Femur (tissue), 1 donor: ENCODE measurements at regions not wholly inside any gene's neighbourhood (a gene's known extent, or its start where the extent isn't known, plus 50 kb on each side); places are given as distances from the start of the nearest gene placed in this dataset.

Source experiments
- DNase-seq: peaks from one replicate; pipeline ENCODE4 v3.0.0-alpha.2; 2017

- DNase-seq, result no peak
These were observed 1314.1 kb upstream of the C9orf72 start for GRCh38 chr9:28887188-28887884.

- no peak for DNase-seq
These were observed 1315.5 kb upstream of the C9orf72 start for GRCh38 chr9:28888806-28889205.

DNA sequence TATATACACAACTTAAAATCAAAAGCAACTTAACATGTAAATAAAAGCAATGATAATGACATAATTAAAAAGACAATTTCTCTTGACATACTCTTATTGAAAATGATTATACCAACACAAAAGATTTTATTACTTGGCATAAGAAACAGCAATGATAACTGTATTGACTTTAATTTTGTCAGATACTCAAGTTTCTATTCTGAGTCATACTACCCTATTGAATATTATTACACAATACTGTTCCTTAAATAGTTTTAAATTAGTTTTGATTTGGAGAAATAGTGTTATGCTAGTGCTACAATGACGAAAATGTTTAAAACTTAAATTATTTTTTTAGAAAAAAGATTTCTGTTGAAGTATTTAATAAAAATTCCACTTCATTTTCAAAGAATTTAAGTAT, 1319.3 kb upstream of the C9orf72 start:
- no peak for DNase-seq

DNA sequence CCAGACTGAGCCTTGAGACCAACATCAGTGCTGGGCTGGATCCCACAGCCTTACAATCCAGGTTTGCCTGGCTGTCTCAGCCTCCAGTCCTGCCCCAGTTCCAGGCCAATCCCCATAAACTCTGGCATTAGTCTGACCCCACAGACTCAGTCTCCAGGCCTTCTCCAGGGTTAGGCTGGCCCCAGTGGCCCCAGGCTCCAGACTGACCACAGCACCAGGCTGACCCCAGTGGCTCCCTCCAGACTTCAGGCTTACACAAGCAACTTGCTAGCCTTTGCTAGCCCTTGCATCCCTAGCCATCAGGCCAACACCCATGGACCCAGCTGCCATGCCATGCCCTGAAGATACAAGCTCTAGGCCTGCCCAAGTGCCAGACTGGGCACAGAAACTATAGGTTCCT, 1326.0 kb upstream of the C9orf72 start:
- DNase-seq, result no peak

GRCh38 chr9:28899926-28900325, 1326.6 kb upstream of the C9orf72 start:
- no peak for DNase-seq

DNA sequence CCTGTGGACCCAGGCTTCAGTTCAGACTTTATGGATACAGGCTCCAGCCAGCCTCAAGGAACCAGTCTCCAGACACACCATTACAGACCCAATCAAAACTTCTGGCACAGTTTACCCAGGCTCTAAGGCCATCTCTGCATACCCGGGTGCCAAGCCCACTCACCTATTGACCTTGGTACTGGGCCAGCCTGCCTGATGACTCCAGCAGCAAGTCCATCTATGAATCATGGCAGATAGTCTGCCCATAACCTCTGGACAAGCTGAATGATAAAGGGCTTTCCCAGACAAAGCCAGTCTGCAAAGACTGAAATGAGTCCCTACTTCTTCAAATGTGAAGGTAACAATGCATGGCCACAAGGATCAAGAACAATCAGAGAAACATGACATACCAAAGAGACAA, 1327.1 kb upstream of the C9orf72 start:
- no peak for DNase-seq

DNA sequence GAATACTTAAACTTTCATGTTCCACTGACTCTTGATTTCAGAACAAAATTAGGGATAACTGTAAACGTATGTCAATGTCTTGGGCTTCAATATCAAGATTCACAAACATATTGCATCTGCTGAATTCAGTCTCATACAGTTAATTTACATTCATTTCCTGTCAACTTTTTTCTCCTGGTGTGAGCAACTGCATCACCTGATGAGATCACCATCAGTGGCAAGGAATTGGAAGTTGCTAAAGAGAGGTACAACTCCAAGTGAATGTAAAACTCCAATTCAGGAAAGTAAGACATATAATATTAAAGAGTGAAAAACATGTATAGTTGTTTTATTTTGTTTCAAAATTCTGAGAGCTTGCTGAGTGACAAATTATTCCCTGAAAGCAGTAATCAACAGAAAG, 1336.2 kb upstream of the C9orf72 start:
- no peak for DNase-seq

DNA sequence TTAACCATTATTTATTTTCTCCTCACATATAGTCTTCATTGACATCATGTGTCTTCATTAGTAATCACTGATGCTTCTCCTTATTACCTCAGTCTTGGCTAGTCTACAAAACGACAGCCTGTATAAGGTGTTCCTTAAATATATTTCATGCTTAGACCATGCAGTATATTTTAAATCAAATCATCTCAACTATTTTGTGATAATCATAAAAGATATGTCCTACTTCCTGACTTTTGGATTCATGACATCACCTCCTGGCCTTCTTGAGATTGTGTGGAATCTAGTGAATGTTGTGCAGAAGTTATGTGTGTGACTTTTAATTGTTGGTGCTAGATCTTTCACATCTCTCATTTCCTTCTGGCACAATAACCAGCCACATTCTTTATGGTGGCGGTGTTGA, 1339.3 kb upstream of the C9orf72 start:
- DNase-seq, result no peak

- DNase-seq, result no peak
These were observed 1342.1 kb upstream of the C9orf72 start for GRCh38 chr9:28915202-28915930.

DNA sequence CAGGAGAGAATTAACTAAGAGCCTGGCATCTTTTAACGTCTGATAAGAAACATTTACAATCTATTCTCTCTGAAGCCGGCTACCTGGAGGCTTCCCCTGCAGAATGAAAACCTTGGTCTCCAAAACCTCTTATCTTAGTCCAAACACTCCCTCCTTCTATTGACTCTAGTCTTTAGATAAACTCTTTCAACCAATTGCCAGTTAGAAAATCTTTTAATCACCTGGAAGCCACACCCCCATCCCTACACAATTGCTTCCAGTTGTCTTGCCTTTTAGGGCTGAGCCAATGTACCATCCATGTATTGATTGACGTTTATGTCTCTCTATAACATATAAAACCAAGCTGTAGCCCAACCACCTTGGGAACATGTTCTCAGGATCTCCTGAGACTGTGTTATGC, 1343.1 kb upstream of the C9orf72 start:
- DNase-seq, result no peak

DNA sequence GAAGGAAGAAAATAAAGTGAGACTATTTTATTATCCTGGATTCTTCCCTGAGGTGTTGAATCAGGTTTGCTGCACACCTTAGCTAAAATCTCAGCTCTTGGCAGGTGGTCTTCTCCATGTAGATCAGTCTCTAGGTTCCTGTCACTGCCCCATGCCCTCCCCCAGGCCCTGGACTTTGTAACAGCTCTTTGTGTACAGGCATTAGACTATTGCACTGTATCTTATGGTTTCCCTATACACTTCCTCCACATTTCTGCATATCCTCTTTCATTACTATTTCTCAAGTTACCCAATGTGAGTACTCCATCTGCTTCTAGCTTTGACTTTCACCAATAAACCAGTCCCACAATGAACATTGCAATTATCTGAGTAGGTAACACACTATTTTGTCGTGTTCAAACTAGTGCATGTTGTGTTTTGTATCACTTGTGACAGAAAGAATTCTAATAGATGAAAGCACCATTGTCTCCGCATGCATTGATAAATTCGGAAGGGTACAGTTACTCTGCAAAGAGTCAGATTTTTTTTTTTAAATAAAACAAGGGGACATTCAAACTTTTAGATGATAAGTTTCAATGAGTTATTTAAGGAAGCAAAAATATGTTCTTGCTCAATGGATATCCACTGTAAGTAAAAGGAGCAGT, 1348.7 kb upstream of the C9orf72 start:
- no peak for DNase-seq

GRCh38 chr9:28922891-28923290, 1349.6 kb upstream of the C9orf72 start:
- no peak for DNase-seq

- DNase-seq, result no peak
These were observed 1350.1 kb upstream of the C9orf72 start for GRCh38 chr9:28923351-28923750.

DNA sequence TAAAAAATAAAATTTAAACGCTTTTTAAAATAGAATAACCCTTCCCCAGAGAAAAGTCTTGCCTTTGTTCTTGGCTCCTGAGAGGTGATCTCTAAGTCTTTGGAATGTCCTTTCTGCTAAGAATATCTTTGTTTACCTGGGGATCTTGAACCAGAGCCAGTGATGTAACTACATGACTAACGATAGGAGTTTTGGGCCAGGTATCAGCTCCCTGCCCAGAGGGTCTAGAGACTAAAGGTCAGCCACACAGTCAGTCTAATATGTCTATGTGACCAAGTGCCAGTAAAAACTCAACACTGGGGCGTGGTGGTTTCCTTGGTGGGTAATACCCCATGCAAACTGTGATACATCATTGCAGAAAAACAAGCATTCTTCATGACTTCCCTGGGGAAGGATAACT, 1351.9 kb upstream of the C9orf72 start:
- DNase-seq, result no peak

- no peak for DNase-seq
These were observed 1353.0 kb upstream of the C9orf72 start for GRCh38 chr9:28926306-28926705.

GRCh38 chr9:28927691-28928090, 1354.4 kb upstream of the C9orf72 start:
- DNase-seq, result no peak

DNA sequence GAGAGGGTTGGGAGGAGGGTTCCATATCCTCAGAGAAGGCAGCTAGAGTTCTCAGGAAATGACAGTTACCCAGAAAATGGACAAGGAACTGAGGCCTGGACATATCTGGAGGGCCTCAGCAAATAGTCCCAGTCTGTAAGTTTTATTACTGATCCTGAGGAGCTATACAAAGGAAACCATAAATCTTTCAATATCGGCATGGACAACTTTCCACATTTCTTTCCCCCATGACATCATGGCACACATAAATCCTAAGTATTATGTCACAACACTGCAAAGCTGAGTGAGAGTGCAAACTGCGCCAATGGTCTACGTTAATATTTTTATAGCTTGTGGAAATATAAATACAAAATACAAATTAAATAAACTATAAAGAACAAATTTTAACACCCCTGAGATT, 1356.2 kb upstream of the C9orf72 start:
- DNase-seq, result no peak

DNA sequence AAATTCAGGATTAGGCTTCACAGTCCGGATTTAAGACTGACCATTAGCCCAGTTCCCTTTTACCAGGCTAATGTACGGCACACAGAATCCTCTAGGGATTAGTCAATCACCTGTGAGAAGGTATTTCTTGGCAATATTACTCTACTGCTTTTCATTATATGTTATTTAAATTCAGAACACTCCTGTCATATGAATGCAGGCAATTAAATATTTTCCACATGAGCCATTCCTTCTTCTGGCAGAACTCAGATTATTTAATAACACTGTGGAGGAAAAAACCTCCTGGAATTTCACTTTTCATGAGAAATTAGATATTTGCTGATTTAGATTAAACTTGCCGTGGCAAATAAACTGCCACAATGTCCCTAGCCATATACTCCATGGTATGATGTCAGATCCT, 1357.5 kb upstream of the C9orf72 start:
- no peak for DNase-seq

- DNase-seq, result no peak
These were observed 1360.8 kb upstream of the C9orf72 start for GRCh38 chr9:28934111-28934510.

DNA sequence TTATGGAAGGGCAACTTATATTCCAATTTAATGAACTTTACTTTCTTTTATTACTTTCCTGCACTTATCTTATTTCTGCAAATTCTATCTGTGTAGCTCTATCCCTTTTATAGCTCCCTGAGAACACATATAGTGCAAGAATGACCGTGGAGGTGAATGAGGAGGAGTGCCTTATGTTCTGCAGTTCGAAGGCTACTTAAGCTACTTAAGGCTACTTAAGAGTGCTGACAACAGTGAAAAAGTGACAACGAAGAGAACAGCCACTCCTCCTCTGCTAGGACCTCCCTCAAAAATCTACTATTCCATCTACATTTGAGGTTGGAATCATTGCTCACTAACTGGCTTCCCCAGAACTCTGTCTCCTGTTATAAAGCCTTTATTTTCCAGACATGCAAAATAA, 1365.7 kb upstream of the C9orf72 start:
- DNase-seq, result no peak

- no peak for DNase-seq
These were observed 1368.6 kb upstream of the C9orf72 start for GRCh38 chr9:28941856-28942255.

- no peak for DNase-seq
These were observed 1369.7 kb upstream of the C9orf72 start for GRCh38 chr9:28942941-28943340.

DNA sequence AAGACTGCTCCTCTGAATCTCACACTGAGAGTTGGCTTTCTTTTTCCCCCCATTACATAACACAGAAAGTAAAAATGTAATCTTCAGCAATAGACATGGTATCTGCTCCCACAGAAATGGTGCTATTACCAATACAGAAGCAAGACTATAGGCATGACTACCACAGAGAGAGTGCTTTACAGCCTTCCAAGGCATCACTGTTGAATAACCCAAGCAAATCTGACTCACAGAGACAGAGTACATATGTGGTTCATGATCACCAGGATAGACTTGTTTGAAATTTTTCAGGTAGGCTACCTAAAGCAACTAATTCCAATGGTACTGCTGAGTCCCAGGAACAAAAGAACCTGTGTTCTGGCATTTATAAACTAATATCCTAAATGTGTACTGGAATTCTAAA, 1373.4 kb upstream of the C9orf72 start:
- no peak for DNase-seq

GRCh38 chr9:28951945-28952344, 1378.7 kb upstream of the C9orf72 start:
- DNase-seq, result no peak
